H9 (cell line): ENCODE measurements at regions not wholly inside any gene's neighbourhood (a gene's known extent, or its start where the extent isn't known, plus 50 kb on each side); places are given as distances from the start of the nearest gene placed in this dataset.

ENCODE experiments used
- DNase-seq: peaks from one replicate; pipeline ENCODE4 v3.0.0-alpha.2; 2017
- H2AFZ ChIP-seq: one replicate; pipeline ENCODE4 v1.6.1; 2013; ENCODE audit warnings: mild to moderate bottlenecking, low read length, control low read depth, moderate library complexity
- H2AK5ac ChIP-seq: 2 replicates; pipeline ENCODE4 v1.6.1; 2013; ENCODE audit warnings: low read length, control low read depth, mixed read lengths; ENCODE audit not compliant: insufficient read length
- H2BK120ac ChIP-seq: one replicate; pipeline ENCODE4 v1.6.1; 2013; ENCODE audit warnings: low read depth, mild to moderate bottlenecking, low read length, control low read depth, inconsistent platforms; ENCODE audit not compliant: poor library complexity, severe bottlenecking
- H2BK12ac ChIP-seq: 2 replicates; pipeline ENCODE4 v1.6.1; 2013; ENCODE audit warnings: low read length, control low read depth, mixed read lengths, low read depth; ENCODE audit not compliant: insufficient read length
- H2BK15ac ChIP-seq: 2 replicates; pipeline ENCODE4 v1.6.1; 2013; ENCODE audit warnings: low read depth, low read length, control low read depth
- H2BK20ac ChIP-seq: one replicate; pipeline ENCODE4 v1.6.1; 2013; ENCODE audit warnings: low read depth, mild to moderate bottlenecking, low read length, control low read depth, inconsistent platforms; ENCODE audit not compliant: poor library complexity, severe bottlenecking
- H2BK5ac ChIP-seq: 2 replicates; pipeline ENCODE4 v1.6.1; 2013; ENCODE audit warnings: low read length, control low read depth, mixed read lengths; ENCODE audit not compliant: insufficient read length
- H3K14ac ChIP-seq: 2 replicates; pipeline ENCODE4 v1.6.1; 2013; ENCODE audit warnings: low read length, control low read depth; ENCODE audit not compliant: insufficient read depth
- H3K18ac ChIP-seq: 2 replicates; pipeline ENCODE4 v1.6.1; 2013; ENCODE audit warnings: low read depth, mild to moderate bottlenecking, mixed read lengths, low read length, control low read depth; ENCODE audit not compliant: insufficient read length
- H3K23ac ChIP-seq: 2 replicates; pipeline ENCODE4 v1.6.1; 2013; ENCODE audit warnings: low read length, control low read depth, mixed read lengths, low read depth; ENCODE audit not compliant: insufficient read length
- H3K23me2 ChIP-seq: 2 replicates; pipeline ENCODE4 v1.6.1; 2013; ENCODE audit warnings: low read depth, mild to moderate bottlenecking, mixed read lengths, low read length, control low read depth; ENCODE audit not compliant: insufficient read length, poor library complexity, severe bottlenecking
- H3K27ac ChIP-seq: 2 replicates; pipeline ENCODE4 v1.5.1; 2013; ENCODE audit warnings: low read length, control low read depth, mixed read lengths, low read depth; ENCODE audit not compliant: insufficient read length
- H3K27me3 ChIP-seq: 2 replicates; pipeline ENCODE4 v1.6.1; 2013; ENCODE audit warnings: low read length, control low read depth, inconsistent platforms; ENCODE audit not compliant: insufficient read depth
- H3K4ac ChIP-seq: 2 replicates; pipeline ENCODE4 v1.6.1; 2013; ENCODE audit warnings: low read depth, mild to moderate bottlenecking, control low read depth, inconsistent platforms, low read length, moderate library complexity
- H3K4me1 ChIP-seq: 2 replicates; pipeline ENCODE4 v1.6.1; 2013; ENCODE audit warnings: low read length, control low read depth, inconsistent platforms; ENCODE audit not compliant: insufficient read depth
- H3K4me2 ChIP-seq: 2 replicates; pipeline ENCODE4 v1.6.1; 2013; ENCODE audit warnings: low read length, control low read depth, mixed read lengths; ENCODE audit not compliant: insufficient read length, insufficient read depth
- H3K56ac ChIP-seq: 2 replicates; pipeline ENCODE4 v1.6.1; 2013; ENCODE audit warnings: low read depth, mild to moderate bottlenecking, mixed read lengths, low read length, control low read depth; ENCODE audit not compliant: insufficient read length
- H3K79me1 ChIP-seq: 2 replicates; pipeline ENCODE4 v1.6.1; 2013; ENCODE audit warnings: low read depth, mild to moderate bottlenecking, moderate library complexity, low read length, control low read depth, inconsistent platforms; ENCODE audit not compliant: insufficient read depth, poor library complexity, severe bottlenecking
- H3K79me2 ChIP-seq: 2 replicates; pipeline ENCODE4 v1.6.1; 2013; ENCODE audit warnings: low read length, control low read depth, inconsistent platforms; ENCODE audit not compliant: insufficient read depth
- H3K9ac ChIP-seq: 2 replicates; pipeline ENCODE4 v1.6.1; 2013; ENCODE audit warnings: low read length, control low read depth, mixed read lengths; ENCODE audit not compliant: insufficient read length; ENCODE audit errors: extremely low read depth
- H3K9me3 ChIP-seq: one replicate; pipeline ENCODE4 v1.6.1; 2013; ENCODE audit warnings: low read depth, low read length, inconsistent platforms; ENCODE audit not compliant: control insufficient read depth
- H3T11ph ChIP-seq: one replicate; pipeline ENCODE4 v1.6.1; 2013; ENCODE audit warnings: mild to moderate bottlenecking, low read length, control low read depth, inconsistent platforms
- H4K20me1 ChIP-seq: one replicate; pipeline ENCODE4 v1.6.1; 2013; ENCODE audit not compliant: control insufficient read depth, insufficient read length, insufficient read depth
- H4K5ac ChIP-seq: 2 replicates; pipeline ENCODE4 v1.6.1; 2013; ENCODE audit warnings: low read depth, mild to moderate bottlenecking, mixed read lengths, low read length, control low read depth; ENCODE audit not compliant: insufficient read length
- H4K8ac ChIP-seq: replicated peaks from 2 replicates; pipeline ENCODE4 v1.6.1; 2013; ENCODE audit warnings: low read length, control low read depth, mixed read lengths, low read depth; ENCODE audit not compliant: insufficient read length
- H4K91ac ChIP-seq: 2 replicates; pipeline ENCODE4 v1.6.1; 2013; ENCODE audit warnings: low read depth, mild to moderate bottlenecking, moderate library complexity, mixed read lengths, low read length, control low read depth; ENCODE audit not compliant: insufficient read length
- H3K27ac Mint-ChIP-seq, 3 experiments: 2 replicates in 2 of 3; 3 replicates in 1 of 3; pipeline ENCODE4 v1.8.0; 2020 to 2021; ENCODE audit warnings: mixed read lengths in 3 of 3, mild to moderate bottlenecking in 1 of 3, moderate library complexity in 1 of 3
- H3K27me3 Mint-ChIP-seq: 2 replicates; pipeline ENCODE4 v1.8.0; 2021; ENCODE audit warnings: low read depth, mild to moderate bottlenecking, moderate library complexity, mixed read lengths
- H3K36me3 Mint-ChIP-seq, 3 experiments: 2 replicates in 2 of 3; 3 replicates in 1 of 3; pipeline ENCODE4 v1.8.0; 2020 to 2021; ENCODE audit warnings: low read depth in 3 of 3, mixed read lengths in 3 of 3; ENCODE audit not compliant: insufficient read depth in 1 of 3
- H3K4me1 Mint-ChIP-seq, 2 experiments: 2 replicates each; pipeline ENCODE4 v1.8.0; 2020; ENCODE audit warnings: mixed read lengths in 2 of 2
- H3K4me3 Mint-ChIP-seq, 2 experiments: 2 replicates in 1 of 2; 3 replicates in 1 of 2; pipeline ENCODE4 v1.8.0; 2020 to 2021; ENCODE audit warnings: mild to moderate bottlenecking in 2 of 2, mixed read lengths in 2 of 2, moderate library complexity in 1 of 2
- H3K9me3 Mint-ChIP-seq, 2 experiments: 2 replicates in 1 of 2; 3 replicates in 1 of 2; pipeline ENCODE4 v1.8.0; 2020; ENCODE audit warnings: mild to moderate bottlenecking in 2 of 2, mixed read lengths in 2 of 2, moderate library complexity in 1 of 2
- WGBS: extraction: QIAGEN DNeasy Blood & Tissue Kit; methylation state at CpG from one replicate; pipeline ENCODE4 v1.1.7; 2013; ENCODE audit warnings: missing lambda C conversion rate, low lambda C conversion rate, mixed read lengths; ENCODE audit not compliant: insufficient read length; ENCODE audit errors: extremely low coverage; 5-methylcytosine and 5-hydroxymethylcytosine counted together
- TF ChIP-seq, protein P1 (sequence below): fragments of 200-600 bp; sonication (generic); conservative IDR thresholded peaks from 3 replicates; pipeline ENCODE4 v1.8.0; 2021; ENCODE audit warnings: antibody characterized with exemption, mild to moderate bottlenecking

DNA sequence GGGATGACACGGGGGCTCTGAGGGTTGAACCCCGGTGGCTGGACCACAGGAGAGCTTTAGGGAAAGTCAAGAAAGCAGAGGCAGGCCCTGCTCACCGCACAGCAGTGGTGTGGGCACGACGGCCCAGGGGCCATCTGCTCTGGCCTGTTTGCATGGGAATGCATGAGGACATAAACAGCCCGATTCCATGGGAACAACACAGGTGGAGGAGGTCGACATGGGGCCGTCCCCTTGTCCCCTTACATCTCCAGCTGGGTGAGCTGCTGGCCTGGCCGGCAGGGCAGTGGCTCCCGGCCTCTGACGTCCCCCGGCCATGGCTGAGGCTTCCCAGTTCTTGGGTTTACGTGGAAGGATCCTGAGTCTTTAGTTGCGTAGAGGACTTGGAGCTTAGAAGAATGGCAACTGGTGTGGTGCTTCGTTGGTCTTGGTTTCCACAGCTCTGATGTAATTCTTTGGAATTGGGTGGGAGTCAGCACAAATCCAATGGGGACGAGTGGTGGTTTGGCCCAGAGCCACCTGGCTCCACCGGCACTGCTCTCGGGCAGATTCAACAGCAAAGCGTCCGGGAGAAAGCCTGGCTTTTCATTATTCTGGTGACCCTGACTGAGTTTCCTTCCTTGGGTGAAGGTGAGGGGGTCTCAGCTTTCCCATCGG is 98.3 kb upstream of the HDAC4 start:
- peaks cover 0 to 4% of the 10 kb centered on the region in 2 experiments; a peak in 3 of 5 replicates for H3K9me3 Mint-ChIP-seq
- H3K9ac ChIP-seq = no peak overlapping the region
- no peak overlapping the region for H2BK15ac ChIP-seq
- H3T11ph ChIP-seq = no peak overlapping the region
- no peak overlapping the region for H3K14ac ChIP-seq
- H3K23me2 ChIP-seq = no peaks in the 10 kb centered on the region
- no peak overlapping the region for H2BK120ac ChIP-seq
- no peak for DNase-seq
- H3K79me2 ChIP-seq = no peaks in the 10 kb centered on the region
- no peaks in the 10 kb centered on the region; a peak in 1 of 7 replicates for H3K36me3 Mint-ChIP-seq
- H3K27me3 ChIP-seq = no peaks in the 10 kb centered on the region
- H4K8ac ChIP-seq = no peak overlapping the region
- H2AK5ac ChIP-seq = no peak overlapping the region
- H4K5ac ChIP-seq = no peak overlapping the region
- no peak overlapping the region for H2BK20ac ChIP-seq
- no peaks in the 10 kb centered on the region for H3K4me1 ChIP-seq
- no peak overlapping the region for H2AFZ ChIP-seq
- no peak overlapping the region for H4K91ac ChIP-seq
- no peak overlapping the region for H3K18ac ChIP-seq
- H4K20me1 ChIP-seq = no peaks in the 10 kb centered on the region
- no peaks in the 10 kb centered on the region for H3K79me1 ChIP-seq
- H3K27ac Mint-ChIP-seq = peak overlapping the region in 1 of 3 experiments; percentile 90; a peak in 1 of 7 replicates
- no peak overlapping the region for H3K23ac ChIP-seq
- H3K4me1 Mint-ChIP-seq = peaks cover 1 to 7% of the 10 kb centered on the region in 2 experiments; a peak in 2 of 4 replicates
- H3K27me3 Mint-ChIP-seq = peaks cover 17% of the 10 kb centered on the region
- H3K9me3 ChIP-seq = no peaks in the 10 kb centered on the region
- TF ChIP-seq, protein P1, sequence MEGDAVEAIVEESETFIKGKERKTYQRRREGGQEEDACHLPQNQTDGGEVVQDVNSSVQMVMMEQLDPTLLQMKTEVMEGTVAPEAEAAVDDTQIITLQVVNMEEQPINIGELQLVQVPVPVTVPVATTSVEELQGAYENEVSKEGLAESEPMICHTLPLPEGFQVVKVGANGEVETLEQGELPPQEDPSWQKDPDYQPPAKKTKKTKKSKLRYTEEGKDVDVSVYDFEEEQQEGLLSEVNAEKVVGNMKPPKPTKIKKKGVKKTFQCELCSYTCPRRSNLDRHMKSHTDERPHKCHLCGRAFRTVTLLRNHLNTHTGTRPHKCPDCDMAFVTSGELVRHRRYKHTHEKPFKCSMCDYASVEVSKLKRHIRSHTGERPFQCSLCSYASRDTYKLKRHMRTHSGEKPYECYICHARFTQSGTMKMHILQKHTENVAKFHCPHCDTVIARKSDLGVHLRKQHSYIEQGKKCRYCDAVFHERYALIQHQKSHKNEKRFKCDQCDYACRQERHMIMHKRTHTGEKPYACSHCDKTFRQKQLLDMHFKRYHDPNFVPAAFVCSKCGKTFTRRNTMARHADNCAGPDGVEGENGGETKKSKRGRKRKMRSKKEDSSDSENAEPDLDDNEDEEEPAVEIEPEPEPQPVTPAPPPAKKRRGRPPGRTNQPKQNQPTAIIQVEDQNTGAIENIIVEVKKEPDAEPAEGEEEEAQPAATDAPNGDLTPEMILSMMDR = no peak
- no peak overlapping the region for H3K27ac ChIP-seq
- H2BK12ac ChIP-seq = no peak overlapping the region
- no peak overlapping the region for H3K56ac ChIP-seq
- no peak overlapping the region for H3K4ac ChIP-seq
- no CpG with 5 or more reads among the region's 21 CpGs for WGBS
- no peak overlapping the region for H3K4me3 Mint-ChIP-seq
- no peak overlapping the region for H3K4me2 ChIP-seq
- no peak overlapping the region for H2BK5ac ChIP-seq
